ENCODE measurements at regions not wholly inside any gene's neighbourhood (a gene's known extent, or its start where the extent isn't known, plus 50 kb on each side); places are given as distances from the start of the nearest gene placed in this dataset.

- BruUV-seq (replicated peaks), result no TSS peak
- H3K9ac ChIP-seq (ENCODE audit: low read depth, low read length), result no peak overlapping the region
- WGBS, 2 experiments (ENCODE audit: extremely low coverage in 2 of 2, insufficient read length in 1 of 2), result no CpG with 5 or more reads among the region's 1 CpG
- H3K23ac ChIP-seq (ENCODE audit: low read depth, low read length), result no peak overlapping the region
- no peaks in the 10 kb centered on the region for H3K27me3 ChIP-seq (ENCODE audit: control insufficient read depth, insufficient read depth, low read length)
- no peak overlapping the region for H2AFZ ChIP-seq (replicated peaks; ENCODE audit: low read length, poor library complexity)
- H2AK9ac ChIP-seq (replicated peaks; ENCODE audit: low read depth, low read length, poor library complexity), result no peak overlapping the region
- H3K56ac ChIP-seq (ENCODE audit: extremely low read depth, insufficient read depth, low read length), result no peak overlapping the region
- intact Hi-C loops (cut with micrococcal nuclease), result no loop called here
- no peak overlapping the region for H3K27ac ChIP-seq (ENCODE audit: insufficient read depth, low read length)
- no peak overlapping the region for H2AK5ac ChIP-seq (ENCODE audit: low read depth, low read length)
- H3K9me3 ChIP-seq (ENCODE audit: control insufficient read depth, insufficient read depth, low read length), result peaks cover 5% of the 10 kb centered on the region; the same call in 1 of the 2 replicates
- H3K4ac ChIP-seq (ENCODE audit: low read depth, low read length), result no peak overlapping the region
- H4K8ac ChIP-seq (ENCODE audit: low read depth in 2 of 2, low read length in 2 of 2), result no peak overlapping the region
- H2BK120ac ChIP-seq (ENCODE audit: low read depth, low read length), result no peak overlapping the region
- POLR2A ChIA-PET (ENCODE audit: unreplicated experiment), result no interaction called here
- H3K18ac ChIP-seq (ENCODE audit: low read depth, low read length), result no peak overlapping the region
- no peak overlapping the region for H3K14ac ChIP-seq (replicated peaks; ENCODE audit: low read depth, low read length)
- dilution Hi-C loops (cut with HindIII; ENCODE audit: low sequenced_read_pairs, unreplicated experiment), result no loop called here
- CTCF ChIA-PET, result no interaction called here
- TF ChIP-seq RAD21 (IDR thresholded peaks at IDR 0.05; ENCODE audit: low read length) (no peak), SMC3 (IDR thresholded peaks at IDR 0.05; ENCODE audit: low read depth, low read length) (no peak), MXI1 (IDR thresholded peaks at IDR 0.05; ENCODE audit: borderline replicate concordance, low read depth, low read length) (no peak), MAFK (IDR thresholded peaks at IDR 0.05; ENCODE audit: low read depth, low read length) (no peak), CHD1 (IDR thresholded peaks at IDR 0.05; ENCODE audit: low read depth, low read length) (no peak), RFX5 (IDR thresholded peaks at IDR 0.05; ENCODE audit: low read depth, low read length) (no peak), NFE2L2 (IDR thresholded peaks at IDR 0.05; ENCODE audit: low read depth, low read length) (no peak), USF2 (IDR thresholded peaks at IDR 0.05; ENCODE audit: low read depth, low read length) (no peak), BHLHE40 (IDR thresholded peaks at IDR 0.05; ENCODE audit: low read depth, low read length) (no peak), CEBPB (IDR thresholded peaks at IDR 0.05; ENCODE audit: low read depth, low read length) (no peak), CTCF (conservative IDR thresholded peaks at IDR 0.05; ENCODE audit: low read depth, low read length) (no peak), ELK1 (IDR thresholded peaks at IDR 0.05; ENCODE audit: borderline replicate concordance, low read depth, low read length) (no peak), POLR2A (IDR thresholded peaks at IDR 0.05; ENCODE audit: low read depth, low read length) (no peak), MAZ (IDR thresholded peaks at IDR 0.05; ENCODE audit: borderline replicate concordance, low read depth, low read length) (no peak), FOS (IDR thresholded peaks at IDR 0.05; ENCODE audit: low read depth, low read length) (no peak)
- no peak overlapping the region for H2BK15ac ChIP-seq (ENCODE audit: low read depth, low read length)
- H2BK5ac ChIP-seq (ENCODE audit: low read depth, low read length, poor library complexity, severe bottlenecking), result no peak overlapping the region
- in situ Hi-C loops (cut with MboI; ENCODE audit: low sequenced_read_pairs), result no loop called here
- DNase-seq (no peak), ATAC-seq (ENCODE audit: low read depth) (no peak)
- no peak overlapping the region for H2BK20ac ChIP-seq (ENCODE audit: low read depth, low read length)
- no peaks in the 10 kb centered on the region for H4K20me1 ChIP-seq (ENCODE audit: insufficient read depth, low read length)
- no peak overlapping the region for H3K4me3 ChIP-seq (ENCODE audit: insufficient read depth, low read depth, low read length)
- no peak overlapping the region for H4K91ac ChIP-seq (ENCODE audit: insufficient read depth, low read depth, low read length)
- no peaks in the 10 kb centered on the region for H3K36me3 ChIP-seq (ENCODE audit: control insufficient read depth, insufficient read depth, low read length)
- H4K5ac ChIP-seq (ENCODE audit: low read depth, low read length), result no peak overlapping the region
- H3K4me2 ChIP-seq (ENCODE audit: low read depth, low read length), result no peak overlapping the region
- H3K9me1 ChIP-seq (ENCODE audit: insufficient read depth, low read length), result no peaks in the 10 kb centered on the region
- H3K4me1 ChIP-seq (ENCODE audit: control insufficient read depth, insufficient read depth, low read length), result no peaks in the 10 kb centered on the region
- H3K79me1 ChIP-seq (ENCODE audit: low read depth in 1 of 2, low read length in 2 of 2), result no peaks in the 10 kb centered on the region
These were observed 738.5 kb downstream of the TECRL start for GRCh38 chr4:63670735-63671134.

Data from IMR-90 (cell line).